WERI-Rb-1 (cell line): ENCODE measurements at regions not wholly inside any gene's neighbourhood (a gene's known extent, or its start where the extent isn't known, plus 50 kb on each side); places are given as distances from the start of the nearest gene placed in this dataset.

Experiments used
- DNase-seq: peaks from one replicate; pipeline ENCODE4 v3.0.0-alpha.2; 2020
- H3K27ac ChIP-seq: fragments of 250-450 bp; sonication (Bioruptor Pico); 2 replicates; pipeline ENCODE4 v1.5.1; 2020; ENCODE audit warnings: mild to moderate bottlenecking, moderate library complexity
- H3K27me3 ChIP-seq: fragments of 250-450 bp; sonication (Bioruptor Pico); 2 replicates; pipeline ENCODE4 v1.5.1; 2021; ENCODE audit warnings: mild to moderate bottlenecking, low read depth, moderate library complexity; ENCODE audit not compliant: insufficient read depth, severe bottlenecking
- H3K36me3 ChIP-seq: fragments of 250-450 bp; sonication (Bioruptor Pico); 2 replicates; pipeline ENCODE4 v1.5.1; 2020; ENCODE audit warnings: mild to moderate bottlenecking, moderate library complexity
- H3K4me3 ChIP-seq: 2 replicates; pipeline ENCODE4 v1.5.1; 2011; ENCODE audit warnings: low read depth, mild to moderate bottlenecking, control low read depth, low read length
- H3K9me3 ChIP-seq: fragments of 250-450 bp; sonication (Bioruptor Pico); 2 replicates; pipeline ENCODE4 v1.5.1; 2021; ENCODE audit warnings: mild to moderate bottlenecking, moderate library complexity; ENCODE audit not compliant: severe bottlenecking
- CTCF ChIP-seq: IDR thresholded peaks from 2 replicates; pipeline ENCODE4 v1.5.1; 2011; ENCODE audit warnings: low read depth, mild to moderate bottlenecking, control low read depth, inconsistent platforms, low read length

- no peak for DNase-seq
- H3K27me3 ChIP-seq: no peaks in the 10 kb centered on the region
- no peak for TF ChIP-seq CTCF
- no peaks in the 10 kb centered on the region for H3K9me3 ChIP-seq
- H3K27ac ChIP-seq: no peak overlapping the region
- no peaks in the 10 kb centered on the region for H3K36me3 ChIP-seq
- H3K4me3 ChIP-seq: no peak overlapping the region
These were observed 195.7 kb upstream of the CASK start for GRCh38 chrX:42119076-42119475.

DNA sequence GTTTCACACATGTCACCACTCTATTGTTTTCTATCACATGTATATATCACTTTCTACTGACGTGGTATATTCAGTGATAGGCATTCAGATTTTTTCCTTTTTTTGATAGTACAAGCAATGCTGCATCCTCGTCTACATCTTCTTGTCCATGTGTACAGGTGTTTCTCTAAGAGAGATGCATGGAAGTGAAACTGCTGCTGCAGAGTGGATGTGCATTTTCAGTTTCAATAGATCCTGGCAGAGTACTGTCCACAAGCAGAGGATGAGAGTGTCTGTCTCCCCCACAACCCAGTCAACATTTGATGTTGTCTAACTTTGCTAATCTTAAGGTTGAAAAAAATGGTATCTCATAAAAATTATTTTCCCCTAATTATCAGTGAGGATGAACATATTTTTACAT, 194.0 kb upstream of the CASK start:
- TF ChIP-seq CTCF: no peak
- Histone ChIP-seq H3K9me3 (no peaks in the 10 kb centered on the region), H3K27ac (no peak overlapping the region), H3K36me3 (no peaks in the 10 kb centered on the region), H3K27me3 (no peaks in the 10 kb centered on the region), H3K4me3 (no peak overlapping the region)
- no peak for DNase-seq

DNA sequence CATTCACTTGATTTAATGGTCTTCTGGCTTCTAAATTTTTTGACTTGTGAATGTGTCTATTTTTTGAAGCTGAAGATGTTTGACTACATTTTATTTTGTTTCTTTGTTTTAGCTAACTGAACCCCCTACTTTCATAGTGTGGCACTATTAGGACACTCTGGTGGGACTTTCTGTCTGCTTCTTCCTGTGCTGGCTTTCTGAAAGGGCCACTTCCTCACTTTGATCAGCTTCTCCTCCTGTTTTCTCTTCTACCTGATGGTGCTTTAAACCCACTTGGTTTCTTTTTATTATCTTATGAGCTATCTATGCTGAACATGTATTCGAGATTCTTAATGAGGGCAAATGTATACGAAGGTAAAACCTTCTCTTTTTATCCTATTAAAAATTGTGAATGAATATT, 186.1 kb upstream of the CASK start:
- no peak for DNase-seq
- H3K4me3 ChIP-seq: no peak overlapping the region
- no peaks in the 10 kb centered on the region for H3K9me3 ChIP-seq
- no peak for TF ChIP-seq CTCF
- H3K36me3 ChIP-seq: no peaks in the 10 kb centered on the region
- H3K27ac ChIP-seq: no peak overlapping the region
- H3K27me3 ChIP-seq: no peaks in the 10 kb centered on the region

- TF ChIP-seq CTCF: no peak
- Histone ChIP-seq H3K27me3 (no peaks in the 10 kb centered on the region), H3K4me3 (no peak overlapping the region), H3K27ac (no peak overlapping the region), H3K9me3 (no peaks in the 10 kb centered on the region), H3K36me3 (no peaks in the 10 kb centered on the region)
- no peak for DNase-seq
These were observed 184.4 kb upstream of the CASK start for GRCh38 chrX:42107495-42108488.

DNA sequence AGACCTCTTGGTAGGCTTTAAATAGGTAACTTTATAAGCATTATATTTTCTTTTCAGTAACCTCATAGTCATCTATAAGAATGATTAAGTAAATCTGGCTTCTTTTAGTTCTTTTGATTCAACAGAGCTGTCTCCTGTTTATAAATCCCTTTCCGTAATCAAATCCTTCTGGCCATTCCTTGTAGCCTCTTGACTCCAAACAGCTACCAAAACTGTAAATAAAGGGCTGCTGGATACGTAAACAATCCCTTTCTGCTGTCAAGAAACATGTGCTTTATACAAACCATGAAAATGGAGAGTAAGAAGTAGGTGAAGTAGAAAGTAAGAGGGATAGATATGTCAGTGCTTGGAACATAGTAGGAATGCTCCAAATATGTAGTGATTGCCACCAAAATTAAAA, 183.2 kb upstream of the CASK start:
- H3K27ac ChIP-seq: no peak overlapping the region
- H3K9me3 ChIP-seq: no peaks in the 10 kb centered on the region
- no peak overlapping the region for H3K4me3 ChIP-seq
- TF ChIP-seq CTCF: no peak
- no peaks in the 10 kb centered on the region for H3K36me3 ChIP-seq
- H3K27me3 ChIP-seq: no peaks in the 10 kb centered on the region
- DNase-seq: no peak
